A673 (cell line): ENCODE measurements at regions not wholly inside any gene's neighbourhood (a gene's known extent, or its start where the extent isn't known, plus 50 kb on each side); places are given as distances from the start of the nearest gene placed in this dataset.

Experiments
- CTCF ChIP-seq: fragments of 300-800, 200-600 bp; sonication (generic); conservative IDR thresholded peaks from 2 replicates; pipeline ENCODE4 v1.5.1; 2017; ENCODE audit warnings: low read depth, mild to moderate bottlenecking, antibody characterized with exemption, low read length, moderate library complexity, mixed read lengths
- EZH2 ChIP-seq: fragments of 200-600 bp; sonication (generic); IDR thresholded peaks from 2 replicates; pipeline ENCODE4 v1.6.1; 2017; ENCODE audit warnings: borderline replicate concordance, low read depth, mild to moderate bottlenecking, mixed read lengths, antibody characterized with exemption, low read length; ENCODE audit not compliant: poor library complexity, severe bottlenecking

- TF ChIP-seq EZH2 (no peak), CTCF (no peak)
These were observed 65.4 kb upstream of the IFFO2 start for GRCh38 chr1:19021845-19022244.
